ENCODE measurements at regions not wholly inside any gene's neighbourhood (a gene's known extent, or its start where the extent isn't known, plus 50 kb on each side); places are given as distances from the start of the nearest gene placed in this dataset.

DNA sequence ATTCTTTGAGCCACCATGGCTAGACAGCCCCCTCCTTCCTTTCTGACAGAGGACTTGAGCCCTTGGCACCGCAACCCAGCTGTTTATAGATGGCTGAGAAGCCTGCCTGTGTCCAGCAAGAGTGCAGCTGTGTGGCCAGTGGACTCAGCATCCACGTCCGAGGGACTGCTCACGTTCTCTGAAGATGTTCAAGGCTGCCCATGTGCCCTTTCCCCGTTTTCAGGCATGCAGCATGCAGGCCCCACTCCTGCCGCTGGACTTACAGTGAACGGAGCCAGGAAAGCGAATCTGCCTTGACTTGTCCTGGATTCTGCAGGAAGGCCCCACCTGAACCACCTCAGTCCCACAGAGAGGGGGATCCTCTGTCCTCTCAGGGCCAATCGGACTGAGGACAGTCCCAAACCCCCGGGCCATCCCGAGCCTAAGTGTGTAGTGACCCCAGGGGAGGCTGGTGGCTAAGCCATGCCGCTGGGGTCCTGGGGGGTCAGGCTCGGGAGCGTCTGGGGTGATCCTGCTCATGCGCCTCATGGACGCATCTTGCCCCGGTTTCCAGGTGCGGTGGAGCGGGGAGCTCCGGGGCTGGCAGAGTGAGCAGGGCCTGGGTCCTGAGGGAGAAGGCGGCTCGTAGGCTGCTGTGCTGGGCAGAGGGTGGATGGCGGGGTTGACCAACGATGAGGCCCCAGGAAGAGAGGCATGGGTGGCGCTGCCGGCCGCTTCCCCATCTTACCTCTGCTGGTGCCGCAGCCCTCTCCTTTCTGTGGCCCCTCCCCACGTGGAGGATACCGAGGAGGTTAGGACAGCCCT lies 170.7 kb downstream of the CTTN start:
- Histone ChIP-seq H3K4me3 (peak overlapping the region in 2 of 4 donors; percentile 42 to 45), H3K36me3 (no peaks in the 10 kb centered on the region), H3K27me3 (no peaks in the 10 kb centered on the region), H3K9me3 (no peaks in the 10 kb centered on the region), H3K4me1 (peaks cover 0 to 17% (median 0%) of the 10 kb centered on the region in 4 donors), H3K27ac (peak overlapping the region in 3 of 4 donors; percentile 54 to 73 (median 71))
- TF ChIP-seq POLR2A (IDR thresholded peaks at IDR 0.05), result no peak
- TF ChIP-seq, protein P1, sequence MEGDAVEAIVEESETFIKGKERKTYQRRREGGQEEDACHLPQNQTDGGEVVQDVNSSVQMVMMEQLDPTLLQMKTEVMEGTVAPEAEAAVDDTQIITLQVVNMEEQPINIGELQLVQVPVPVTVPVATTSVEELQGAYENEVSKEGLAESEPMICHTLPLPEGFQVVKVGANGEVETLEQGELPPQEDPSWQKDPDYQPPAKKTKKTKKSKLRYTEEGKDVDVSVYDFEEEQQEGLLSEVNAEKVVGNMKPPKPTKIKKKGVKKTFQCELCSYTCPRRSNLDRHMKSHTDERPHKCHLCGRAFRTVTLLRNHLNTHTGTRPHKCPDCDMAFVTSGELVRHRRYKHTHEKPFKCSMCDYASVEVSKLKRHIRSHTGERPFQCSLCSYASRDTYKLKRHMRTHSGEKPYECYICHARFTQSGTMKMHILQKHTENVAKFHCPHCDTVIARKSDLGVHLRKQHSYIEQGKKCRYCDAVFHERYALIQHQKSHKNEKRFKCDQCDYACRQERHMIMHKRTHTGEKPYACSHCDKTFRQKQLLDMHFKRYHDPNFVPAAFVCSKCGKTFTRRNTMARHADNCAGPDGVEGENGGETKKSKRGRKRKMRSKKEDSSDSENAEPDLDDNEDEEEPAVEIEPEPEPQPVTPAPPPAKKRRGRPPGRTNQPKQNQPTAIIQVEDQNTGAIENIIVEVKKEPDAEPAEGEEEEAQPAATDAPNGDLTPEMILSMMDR (IDR thresholded peaks at IDR 0.05), result no peak
- no peak for DNase-seq

DNA sequence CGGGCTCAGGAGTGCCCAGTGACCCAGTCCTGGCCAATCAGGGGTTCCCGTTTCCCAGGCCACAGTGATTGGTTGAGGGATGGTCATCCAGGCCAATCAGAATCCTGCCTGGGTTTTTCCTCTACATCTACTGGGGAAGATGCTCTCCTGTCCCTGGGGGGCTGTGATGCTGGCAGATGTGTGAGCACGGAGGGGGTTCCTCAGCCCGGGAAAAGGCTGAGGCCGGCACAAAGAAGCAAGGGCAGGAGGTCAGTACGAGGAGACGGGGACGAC lies 171.2 kb downstream of the CTTN start:
- Histone ChIP-seq H3K4me1 (peaks cover 0 to 17% (median 0%) of the 10 kb centered on the region in 4 donors), H3K4me3 (no peak overlapping the region), H3K9me3 (no peaks in the 10 kb centered on the region), H3K36me3 (no peaks in the 10 kb centered on the region), H3K27ac (no peak overlapping the region), H3K27me3 (no peaks in the 10 kb centered on the region)
- DNase-seq, result no peak
- TF ChIP-seq, protein P1 (IDR thresholded peaks at IDR 0.05), result no peak
- TF ChIP-seq POLR2A (IDR thresholded peaks at IDR 0.05), result no peak

DNA sequence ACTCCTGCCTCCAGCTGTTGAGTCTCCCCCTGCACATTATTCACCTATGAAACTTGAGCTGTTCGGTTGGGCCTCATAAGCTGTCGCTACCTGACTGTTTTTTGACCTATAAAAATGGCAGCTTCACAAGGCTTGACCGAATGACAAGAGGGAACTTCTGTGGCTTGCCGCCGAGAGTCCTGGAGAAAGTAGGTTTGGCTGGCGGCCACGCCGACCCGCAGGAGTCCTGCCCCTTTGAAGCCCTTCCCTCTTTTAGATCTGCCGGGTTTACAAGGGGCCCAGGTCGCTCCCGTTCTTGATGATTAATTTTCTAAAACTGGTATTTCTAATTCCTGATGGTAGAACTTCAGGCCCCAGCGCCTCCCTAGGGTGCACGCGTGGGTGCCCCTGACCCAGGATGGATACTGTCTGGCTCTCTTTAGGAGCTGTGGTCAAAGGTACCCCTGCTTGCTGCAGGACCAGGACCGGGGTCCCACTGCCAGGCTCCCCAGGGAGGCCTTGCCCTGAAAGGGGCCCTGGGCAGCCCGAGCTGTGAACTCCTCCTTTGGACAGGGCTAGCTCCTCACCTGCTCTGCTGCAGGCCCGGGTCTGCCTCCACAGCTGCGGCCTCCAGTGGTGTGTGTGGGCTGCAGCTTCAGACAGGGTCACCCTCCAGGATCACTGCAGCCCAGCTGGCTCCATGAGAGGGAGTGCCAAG lies 171.8 kb downstream of the CTTN start:
- no peak overlapping the region for H3K4me3 ChIP-seq
- H3K36me3 ChIP-seq, result no peaks in the 10 kb centered on the region
- no peak for TF ChIP-seq POLR2A (IDR thresholded peaks at IDR 0.05)
- TF ChIP-seq, protein P1 (IDR thresholded peaks at IDR 0.05), result no peak
- no peak for DNase-seq
- H3K9me3 ChIP-seq, result no peaks in the 10 kb centered on the region
- H3K27me3 ChIP-seq, result no peaks in the 10 kb centered on the region
- no peak overlapping the region for H3K27ac ChIP-seq
- H3K4me1 ChIP-seq, result peaks cover 0 to 17% (median 0%) of the 10 kb centered on the region in 4 donors

DNA sequence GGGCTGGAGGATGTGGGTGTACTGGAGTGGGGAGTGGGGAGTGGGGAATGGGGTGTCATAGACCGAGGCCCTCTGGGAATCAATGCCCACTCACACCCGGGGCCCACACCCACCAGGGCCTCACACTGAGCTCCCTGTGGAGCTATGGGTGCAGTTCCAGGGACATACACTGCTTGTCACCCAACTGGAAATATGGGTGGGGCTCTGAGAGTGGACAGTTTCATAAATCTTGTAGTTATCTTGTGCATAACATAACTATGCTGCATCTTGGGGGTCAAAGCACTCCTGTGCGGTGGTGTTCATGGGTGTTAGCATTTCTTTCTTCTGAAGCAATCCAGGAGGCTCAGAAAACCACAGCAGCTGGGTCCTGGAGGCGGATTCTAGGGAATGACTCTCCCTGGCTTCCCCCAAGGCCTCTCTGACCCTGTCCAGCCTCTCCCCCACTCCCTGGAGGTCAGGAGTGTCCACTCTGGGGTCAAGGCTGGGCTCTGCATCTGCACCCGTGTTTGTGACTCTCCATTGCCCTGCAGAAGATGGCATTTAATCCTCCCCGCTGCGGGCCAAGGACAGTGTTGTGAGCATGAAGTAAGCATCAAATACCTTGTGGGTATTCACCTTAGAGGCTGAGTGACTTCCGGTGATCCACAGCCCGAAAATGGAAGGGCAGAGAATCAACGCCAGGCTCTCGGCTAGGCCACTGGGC lies 172.5 kb downstream of the CTTN start:
- no peak for TF ChIP-seq POLR2A (IDR thresholded peaks at IDR 0.05)
- TF ChIP-seq, protein P1 (IDR thresholded peaks at IDR 0.05), result no peak
- Histone ChIP-seq H3K9me3 (no peaks in the 10 kb centered on the region), H3K4me1 (peaks cover 0 to 17% (median 0%) of the 10 kb centered on the region in 4 donors), H3K27ac (no peak overlapping the region), H3K4me3 (no peak overlapping the region), H3K27me3 (no peaks in the 10 kb centered on the region), H3K36me3 (no peaks in the 10 kb centered on the region)
- no peak for DNase-seq

DNA sequence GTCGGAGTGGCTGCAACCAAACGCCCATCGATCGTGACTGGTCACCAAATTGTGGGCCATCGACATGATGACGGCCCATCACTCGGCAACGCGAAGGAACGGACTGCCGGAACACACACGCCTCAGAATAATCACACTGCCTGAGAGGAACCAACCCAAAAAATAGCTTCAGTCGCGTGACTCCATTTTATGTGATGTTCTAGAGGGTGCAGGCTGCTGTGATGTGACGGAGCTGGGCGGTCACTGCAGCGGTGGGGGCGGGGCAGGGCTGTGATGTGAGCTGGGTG lies 174.6 kb downstream of the CTTN start:
- Histone ChIP-seq H3K27ac (no peak overlapping the region), H3K36me3 (no peaks in the 10 kb centered on the region), H3K4me3 (no peak overlapping the region), H3K9me3 (no peaks in the 10 kb centered on the region), H3K4me1 (peaks cover 0 to 10% (median 0%) of the 10 kb centered on the region in 4 donors), H3K27me3 (no peaks in the 10 kb centered on the region)
- TF ChIP-seq, protein P1 (IDR thresholded peaks at IDR 0.05), result no peak
- TF ChIP-seq POLR2A (IDR thresholded peaks at IDR 0.05), result no peak
- peak in 1 of 3 donors; percentile 35 for DNase-seq
